ENCODE measurements at regions not wholly inside any gene's neighbourhood (a gene's known extent, or its start where the extent isn't known, plus 50 kb on each side); places are given as distances from the start of the nearest gene placed in this dataset.

GRCh38 chr10:91006752-91007346 lies 86.0 kb upstream of the ANKRD1 start:
- Histone ChIP-seq H3K27me3 (replicated peaks in 1 of 2; ENCODE audit: control insufficient read depth in 2 of 2, extremely low read depth in 1 of 2, insufficient read depth in 2 of 2, low read length in 1 of 2) (no peaks in the 10 kb centered on the region), H3K9me3 (no peaks in the 10 kb centered on the region), H3K36me3 (ENCODE audit: control insufficient read depth in 2 of 2, extremely low read depth in 1 of 2, insufficient read depth in 1 of 2, low read length in 1 of 2) (no peaks in the 10 kb centered on the region), H3K4me3 (ENCODE audit: control insufficient read depth in 1 of 2, extremely low read depth in 1 of 2, low read length in 1 of 2) (no peak overlapping the region), H3K4me1 (ENCODE audit: control insufficient read depth in 1 of 2, extremely low read depth in 1 of 2, insufficient read depth in 2 of 2, low read length in 2 of 2) (peaks cover 6 to 18% of the 10 kb centered on the region in 2 experiments), H3K27ac (ENCODE audit: low read length) (peak overlapping the region; percentile 25)
- peak in 1 of 35 experiments; percentile 37 for DNase-seq
- Mint-ChIP-seq H3K27me3 (peaks cover 2 to 5% of the 10 kb centered on the region in 2 donors), H3K4me1 (peaks cover 15 to 19% (median 17%) of the 10 kb centered on the region in 3 donors), H3K36me3 (no peaks in the 10 kb centered on the region), H3K9me3 (no peaks in the 10 kb centered on the region), H3K27ac (peak overlapping the region; percentile 75 to 80), H3K4me3 (peak overlapping the region in 2 of 3 donors; percentile 31 to 54)
- no CpG with 5 or more reads among the region's 1 CpG for WGBS (ENCODE audit: insufficient coverage)
- ChIA-PET CTCF (interaction anchor here (0.7 to 13.0 kb wide), 34 partner anchors 10 to 905 kb away, joined by 3 to 248 read pairs (median 4); partner anchors contain the start of gene PCGF5 (in 1 of the 2)), POLR2A (no interaction called here)
- ATAC-seq (replicated peaks in 1 of 4): peak; percentile 33 to 84 (median 44)

DNA sequence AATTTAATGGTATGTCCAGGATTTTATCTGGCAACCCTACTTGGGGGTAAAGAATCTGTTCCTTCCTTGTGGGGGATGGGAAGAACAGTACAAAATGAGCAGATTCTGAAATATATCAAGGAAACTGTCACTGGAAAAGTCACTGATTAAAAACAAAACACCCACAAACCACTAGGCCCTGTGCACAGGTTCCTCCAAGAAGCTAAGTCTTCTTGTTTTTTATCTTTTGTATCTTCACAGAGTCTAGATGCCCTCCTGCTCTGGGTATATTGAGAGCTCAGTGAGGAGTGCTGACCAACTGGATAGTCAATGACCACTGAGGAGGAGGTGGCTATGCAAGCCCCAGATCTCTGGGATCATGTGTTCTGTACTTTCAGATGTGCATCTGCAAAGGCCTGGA lies 86.8 kb upstream of the ANKRD1 start:
- Mint-ChIP-seq H3K9me3 (no peaks in the 10 kb centered on the region), H3K4me1 (peaks cover 15 to 19% (median 17%) of the 10 kb centered on the region in 3 donors), H3K36me3 (no peaks in the 10 kb centered on the region), H3K4me3 (no peak overlapping the region), H3K27ac (no peak overlapping the region), H3K27me3 (peaks cover 2 to 10% of the 10 kb centered on the region in 2 donors)
- Histone ChIP-seq H3K27ac (ENCODE audit: low read length) (no peak overlapping the region), H3K4me3 (ENCODE audit: control insufficient read depth in 1 of 2, extremely low read depth in 1 of 2, low read length in 1 of 2) (no peak overlapping the region), H3K9me3 (no peaks in the 10 kb centered on the region), H3K27me3 (replicated peaks in 1 of 2; ENCODE audit: control insufficient read depth in 2 of 2, extremely low read depth in 1 of 2, insufficient read depth in 2 of 2, low read length in 1 of 2) (no peaks in the 10 kb centered on the region), H3K36me3 (ENCODE audit: control insufficient read depth in 2 of 2, extremely low read depth in 1 of 2, insufficient read depth in 1 of 2, low read length in 1 of 2) (no peaks in the 10 kb centered on the region), H3K4me1 (ENCODE audit: control insufficient read depth in 1 of 2, extremely low read depth in 1 of 2, insufficient read depth in 2 of 2, low read length in 2 of 2) (peaks cover 6 to 18% of the 10 kb centered on the region in 2 experiments)
- no peak for DNase-seq
- ChIA-PET CTCF (interaction anchor here (1.1 to 13.0 kb wide), 6 partner anchors 24 to 243 kb away, joined by 3 to 248 read pairs (median 6); no protein-coding TSS in a partner anchor), POLR2A (no interaction called here)
- no peak for ATAC-seq (replicated peaks in 1 of 4)

DNA sequence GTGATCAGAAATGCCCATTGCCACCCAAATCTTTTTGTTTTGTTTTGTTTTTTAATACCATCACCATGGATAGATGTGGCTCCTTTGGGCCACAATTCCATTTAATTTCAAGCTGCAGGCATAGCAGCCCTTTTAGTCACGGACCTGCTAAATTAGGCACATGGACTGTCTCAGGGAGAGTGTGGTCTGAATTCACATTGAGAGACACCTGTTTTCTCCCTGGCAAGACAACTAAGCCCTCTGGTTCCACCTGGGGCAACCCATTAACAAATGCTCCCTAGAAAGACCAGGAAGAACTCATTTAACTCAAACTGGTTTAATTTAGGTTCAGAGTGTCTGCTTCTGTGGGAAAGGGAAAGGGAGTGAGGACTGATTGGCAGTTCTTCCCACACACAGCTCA lies 88.2 kb upstream of the ANKRD1 start:
- Mint-ChIP-seq H3K4me1 (peaks cover 15 to 19% (median 17%) of the 10 kb centered on the region in 3 donors), H3K36me3 (no peaks in the 10 kb centered on the region), H3K27ac (no peak overlapping the region), H3K4me3 (no peak overlapping the region), H3K9me3 (no peaks in the 10 kb centered on the region), H3K27me3 (peaks cover 5 to 19% of the 10 kb centered on the region in 2 donors)
- Histone ChIP-seq H3K36me3 (ENCODE audit: control insufficient read depth in 2 of 2, extremely low read depth in 1 of 2, insufficient read depth in 1 of 2, low read length in 1 of 2) (no peaks in the 10 kb centered on the region), H3K9me3 (no peaks in the 10 kb centered on the region), H3K27ac (ENCODE audit: low read length) (no peak overlapping the region), H3K27me3 (replicated peaks in 1 of 2; ENCODE audit: control insufficient read depth in 2 of 2, extremely low read depth in 1 of 2, insufficient read depth in 2 of 2, low read length in 1 of 2) (no peaks in the 10 kb centered on the region), H3K4me3 (ENCODE audit: control insufficient read depth in 1 of 2, extremely low read depth in 1 of 2, low read length in 1 of 2) (no peak overlapping the region), H3K4me1 (ENCODE audit: control insufficient read depth in 1 of 2, extremely low read depth in 1 of 2, insufficient read depth in 2 of 2, low read length in 2 of 2) (peaks cover 6 to 18% of the 10 kb centered on the region in 2 experiments)
- no peak for ATAC-seq (replicated peaks in 1 of 4)
- ChIA-PET CTCF (interaction anchor here (0.7 to 13.0 kb wide), 3 partner anchors 74 to 242 kb away, joined by 6 to 248 read pairs (median 112); no protein-coding TSS in a partner anchor), POLR2A (interaction anchor here in 1 of 2 donors (0.6 to 0.7 kb wide), 2 partner anchors 115 to 218 kb away, joined by 3 to 6 read pairs; no protein-coding TSS in a partner anchor)
- no peak for DNase-seq
- no CpG with 5 or more reads among the region's 1 CpG for WGBS (ENCODE audit: insufficient coverage)

- CTCF ChIA-PET: interaction anchor here (1.0 to 13.0 kb wide), 2 partner anchors 239 to 242 kb away, joined by 3 to 248 read pairs; no protein-coding TSS in a partner anchor
- Mint-ChIP-seq H3K4me3 (no peak overlapping the region), H3K36me3 (no peaks in the 10 kb centered on the region), H3K27me3 (peaks cover 8 to 19% of the 10 kb centered on the region in 2 donors), H3K9me3 (no peaks in the 10 kb centered on the region), H3K4me1 (peaks cover 14 to 19% (median 17%) of the 10 kb centered on the region in 3 donors), H3K27ac (no peak overlapping the region)
- no CpG with 5 or more reads among the region's 3 CpGs for WGBS (ENCODE audit: insufficient coverage)
- no peak overlapping the region for H3K27ac ChIP-seq (ENCODE audit: low read length)
- H3K9me3 ChIP-seq: no peaks in the 10 kb centered on the region
- POLR2A ChIA-PET: interaction anchor here in 1 of 2 donors (0.5 kb wide), 2 partner anchors 10 to 68 kb away, joined by 3 read pairs; no protein-coding TSS in a partner anchor
- DNase-seq (no peak), ATAC-seq (replicated peaks in 1 of 4) (no peak)
- no peak overlapping the region for H3K4me3 ChIP-seq (ENCODE audit: control insufficient read depth in 1 of 2, extremely low read depth in 1 of 2, low read length in 1 of 2)
- H3K4me1 ChIP-seq (ENCODE audit: control insufficient read depth in 1 of 2, extremely low read depth in 1 of 2, insufficient read depth in 2 of 2, low read length in 2 of 2): peaks cover 6 to 18% of the 10 kb centered on the region in 2 experiments
- H3K27me3 ChIP-seq (replicated peaks in 1 of 2; ENCODE audit: control insufficient read depth in 2 of 2, extremely low read depth in 1 of 2, insufficient read depth in 2 of 2, low read length in 1 of 2): no peaks in the 10 kb centered on the region
- H3K36me3 ChIP-seq (ENCODE audit: control insufficient read depth in 2 of 2, extremely low read depth in 1 of 2, insufficient read depth in 1 of 2, low read length in 1 of 2): no peaks in the 10 kb centered on the region
These were observed 90.1 kb upstream of the ANKRD1 start for GRCh38 chr10:91010952-91011351.

DNA sequence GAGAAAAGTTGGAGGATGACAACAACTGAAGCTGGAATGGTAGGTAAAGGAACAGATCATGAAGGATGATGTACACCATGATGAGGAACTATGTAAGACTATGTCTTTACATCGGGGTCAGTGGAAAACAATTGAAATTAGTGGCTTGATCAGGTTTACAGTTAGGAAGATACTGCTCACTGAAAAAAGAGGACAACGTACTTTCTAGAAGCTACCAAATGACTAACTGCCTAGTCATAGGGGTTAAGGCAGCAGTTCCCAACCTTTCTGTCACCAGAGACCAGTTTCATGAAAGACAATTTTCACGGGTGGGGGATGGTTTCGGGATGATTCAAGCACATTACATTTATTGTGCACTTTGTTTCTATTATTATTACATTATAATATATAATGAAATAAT lies 91.6 kb upstream of the ANKRD1 start:
- Histone ChIP-seq H3K4me3 (ENCODE audit: control insufficient read depth in 1 of 2, extremely low read depth in 1 of 2, low read length in 1 of 2) (no peak overlapping the region), H3K27me3 (replicated peaks in 1 of 2; ENCODE audit: control insufficient read depth in 2 of 2, extremely low read depth in 1 of 2, insufficient read depth in 2 of 2, low read length in 1 of 2) (no peaks in the 10 kb centered on the region), H3K9me3 (no peaks in the 10 kb centered on the region), H3K27ac (ENCODE audit: low read length) (no peak overlapping the region), H3K36me3 (ENCODE audit: control insufficient read depth in 2 of 2, extremely low read depth in 1 of 2, insufficient read depth in 1 of 2, low read length in 1 of 2) (no peaks in the 10 kb centered on the region), H3K4me1 (ENCODE audit: control insufficient read depth in 1 of 2, extremely low read depth in 1 of 2, insufficient read depth in 2 of 2, low read length in 2 of 2) (peaks cover 3 to 5% of the 10 kb centered on the region in 2 experiments)
- H3K4me1 Mint-ChIP-seq: peaks cover 0 to 6% (median 5%) of the 10 kb centered on the region in 3 donors
- WGBS (ENCODE audit: insufficient coverage): no CpG with 5 or more reads among the region's 4 CpGs
- H3K27me3 Mint-ChIP-seq: peaks cover 8 to 19% of the 10 kb centered on the region in 2 donors
- H3K9me3 Mint-ChIP-seq: no peaks in the 10 kb centered on the region
- no peak overlapping the region for H3K4me3 Mint-ChIP-seq
- H3K36me3 Mint-ChIP-seq: no peaks in the 10 kb centered on the region
- ChIA-PET POLR2A (interaction anchor here in 1 of 2 donors (0.5 kb wide), 1 partner anchor 1932 kb away, joined by 3 read pairs; no protein-coding TSS in a partner anchor), CTCF (interaction anchor here (0.8 to 2.1 kb wide), 3 partner anchors 238 to 286 kb away, joined by 3 to 8 read pairs (median 3); no protein-coding TSS in a partner anchor)
- ATAC-seq (replicated peaks in 1 of 4): no peak
- no peak for DNase-seq
- H3K27ac Mint-ChIP-seq: no peak overlapping the region

- ChIA-PET POLR2A (no interaction called here), CTCF (interaction anchor here in 1 of 2 donors (2.1 kb wide), 1 partner anchor 236 kb away, joined by 8 read pairs; no protein-coding TSS in a partner anchor)
- no peaks in the 10 kb centered on the region for H3K9me3 ChIP-seq
- Mint-ChIP-seq H3K27ac (no peak overlapping the region), H3K9me3 (no peaks in the 10 kb centered on the region), H3K27me3 (peaks cover 8 to 19% of the 10 kb centered on the region in 2 donors), H3K4me1 (no peaks in the 10 kb centered on the region), H3K36me3 (no peaks in the 10 kb centered on the region), H3K4me3 (no peak overlapping the region)
- H3K36me3 ChIP-seq (ENCODE audit: control insufficient read depth in 2 of 2, extremely low read depth in 1 of 2, insufficient read depth in 1 of 2, low read length in 1 of 2): no peaks in the 10 kb centered on the region
- no peaks in the 10 kb centered on the region for H3K4me1 ChIP-seq (ENCODE audit: control insufficient read depth in 1 of 2, extremely low read depth in 1 of 2, insufficient read depth in 2 of 2, low read length in 2 of 2)
- WGBS (ENCODE audit: insufficient coverage): no CpG with 5 or more reads among the region's 1 CpG
- ATAC-seq (replicated peaks in 1 of 4) (no peak), DNase-seq (no peak)
- H3K27ac ChIP-seq (ENCODE audit: low read length): no peak overlapping the region
- no peaks in the 10 kb centered on the region for H3K27me3 ChIP-seq (replicated peaks in 1 of 2; ENCODE audit: control insufficient read depth in 2 of 2, extremely low read depth in 1 of 2, insufficient read depth in 2 of 2, low read length in 1 of 2)
- H3K4me3 ChIP-seq (ENCODE audit: control insufficient read depth in 1 of 2, extremely low read depth in 1 of 2, low read length in 1 of 2): no peak overlapping the region
These were observed 93.1 kb upstream of the ANKRD1 start for GRCh38 chr10:91013985-91014384.
